GM18499 (cell line): ENCODE measurements at regions not wholly inside any gene's neighbourhood (a gene's known extent, or its start where the extent isn't known, plus 50 kb on each side); places are given as distances from the start of the nearest gene placed in this dataset.
"Not testable (repeated sequence)": the region's sequence is repeated elsewhere in the genome, so short reads cannot be mapped to it uniquely, and the experiment has no call there.

ENCODE experiments used
- ATAC-seq: cut with Tn5 transposase; IDR thresholded peaks from one replicate; pipeline ENCODE4 v1.9.1; 2021; ENCODE audit warnings: moderate number of reproducible peaks; ENCODE audit not compliant: insufficient read depth, unreplicated experiment

DNA sequence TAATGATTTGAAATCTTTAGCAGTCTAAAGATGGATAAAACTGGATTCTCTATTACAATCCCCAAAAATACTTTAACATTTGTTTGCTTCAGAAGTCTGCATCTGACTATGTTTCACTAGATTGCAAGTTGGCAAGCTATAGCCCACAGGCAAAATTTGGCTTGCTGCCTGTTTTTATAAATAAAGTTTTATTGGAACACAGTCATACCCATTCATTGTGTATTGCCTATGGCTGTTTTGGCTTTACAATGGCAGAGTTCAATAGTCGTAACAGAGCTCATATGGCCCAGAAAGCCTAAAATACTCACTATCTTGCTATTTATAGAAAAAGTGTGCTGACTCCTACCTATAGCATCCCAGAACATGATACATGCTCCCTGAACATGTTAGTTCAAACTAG is 89.0 kb upstream of the GPR141 start:
- no peak for ATAC-seq

DNA sequence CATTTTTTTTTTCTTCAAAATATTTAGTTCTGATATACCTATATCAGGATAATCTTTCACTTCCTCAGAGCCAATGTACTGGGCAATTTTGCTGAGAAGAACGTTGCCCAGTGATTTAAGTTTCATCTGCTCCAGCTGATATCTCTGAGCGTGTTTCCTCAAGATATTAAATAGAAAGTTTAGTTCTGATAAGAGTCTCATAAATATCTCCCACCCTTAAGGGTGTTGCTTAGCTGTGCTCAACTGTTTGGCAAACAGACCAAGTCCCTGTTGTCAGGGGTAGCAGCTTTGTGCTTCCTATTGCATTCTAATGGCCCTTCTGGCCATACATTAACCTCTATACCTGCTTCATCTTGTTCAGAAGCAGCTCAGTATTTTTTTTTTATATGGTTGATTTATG is 84.7 kb upstream of the GPR141 start:
- ATAC-seq: no peak

GRCh38 chr7:37601321-37601720 is 82.2 kb upstream of the GPR141 start:
- no peak for ATAC-seq

- ATAC-seq: no peak
Measured at GRCh38 chr7:37604078-37604477, 79.5 kb upstream of the GPR141 start.

DNA sequence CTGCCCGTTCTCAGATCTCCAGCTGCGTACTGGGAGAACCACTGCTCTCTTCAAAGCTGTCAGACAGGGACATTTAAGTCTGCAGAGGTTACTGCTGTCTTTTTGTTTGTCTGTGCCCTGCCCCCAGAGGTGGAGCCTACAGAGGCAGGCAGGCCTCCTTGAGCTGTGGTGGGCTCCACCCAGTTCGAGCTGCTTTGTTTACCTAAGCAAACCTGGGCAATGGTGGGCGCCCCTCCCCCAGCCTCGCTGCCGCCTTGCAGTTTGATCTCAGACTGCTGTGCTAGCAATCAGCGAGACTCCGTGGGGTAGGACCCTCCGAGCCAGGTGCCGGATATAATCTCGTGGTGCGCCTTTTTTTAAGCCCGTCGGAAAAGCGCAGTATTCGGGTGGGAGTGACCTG is 66.2 kb upstream of the GPR141 start:
- ATAC-seq: not testable (repeated sequence)

GRCh38 chr7:37633048-37633447 is 50.5 kb upstream of the GPR141 start:
- ATAC-seq: no peak
